ENCODE measurements at regions not wholly inside any gene's neighbourhood (a gene's known extent, or its start where the extent isn't known, plus 50 kb on each side); places are given as distances from the start of the nearest gene placed in this dataset.

- no peak for TF ChIP-seq CTCF (IDR thresholded peaks at IDR 0.05; ENCODE audit: low read depth, low read length)
- Histone ChIP-seq H3K9me3 (no peaks in the 10 kb centered on the region), H3K36me3 (no peaks in the 10 kb centered on the region), H3K4me1 (peaks cover 12% of the 10 kb centered on the region), H3K27me3 (no peaks in the 10 kb centered on the region), H3K4me3 (ENCODE audit: low read depth, low read length) (no peak overlapping the region)
- DNase-seq = no peak
These were observed 457.0 kb upstream of the MYT1L start for GRCh38 chr2:2788076-2788475.

- Histone ChIP-seq H3K36me3 (no peaks in the 10 kb centered on the region), H3K4me1 (peaks cover 12% of the 10 kb centered on the region), H3K4me3 (ENCODE audit: low read depth, low read length) (peak overlapping the region; percentile 38), H3K9me3 (no peaks in the 10 kb centered on the region), H3K27me3 (no peaks in the 10 kb centered on the region)
- TF ChIP-seq CTCF (IDR thresholded peaks at IDR 0.05; ENCODE audit: low read depth, low read length) = no peak
- DNase-seq = peak; percentile 81
These were observed 456.3 kb upstream of the MYT1L start for GRCh38 chr2:2787301-2787907.

GRCh38 chr2:2782007-2782406 lies 450.9 kb upstream of the MYT1L start:
- Histone ChIP-seq H3K9me3 (no peaks in the 10 kb centered on the region), H3K4me3 (ENCODE audit: low read depth, low read length) (no peak overlapping the region), H3K36me3 (no peaks in the 10 kb centered on the region), H3K4me1 (no peaks in the 10 kb centered on the region; the same call in 1 of the 2 replicates), H3K27me3 (no peaks in the 10 kb centered on the region)
- no peak for DNase-seq
- TF ChIP-seq CTCF (IDR thresholded peaks at IDR 0.05; ENCODE audit: low read depth, low read length) = no peak

- no peaks in the 10 kb centered on the region for H3K36me3 ChIP-seq
- H3K4me3 ChIP-seq (ENCODE audit: low read depth, low read length) = no peak overlapping the region
- no peaks in the 10 kb centered on the region for H3K4me1 ChIP-seq
- H3K9me3 ChIP-seq = no peaks in the 10 kb centered on the region
- H3K27me3 ChIP-seq = no peaks in the 10 kb centered on the region
- DNase-seq = no peak
- no peak for TF ChIP-seq CTCF (IDR thresholded peaks at IDR 0.05; ENCODE audit: low read depth, low read length)
These were observed 448.7 kb upstream of the MYT1L start for GRCh38 chr2:2779727-2780126.

- Histone ChIP-seq H3K27me3 (no peaks in the 10 kb centered on the region), H3K36me3 (no peaks in the 10 kb centered on the region), H3K9me3 (no peaks in the 10 kb centered on the region), H3K4me1 (no peaks in the 10 kb centered on the region), H3K4me3 (ENCODE audit: low read depth, low read length) (no peak overlapping the region)
- no peak for TF ChIP-seq CTCF (IDR thresholded peaks at IDR 0.05; ENCODE audit: low read depth, low read length)
- no peak for DNase-seq
These were observed 446.8 kb upstream of the MYT1L start for GRCh38 chr2:2777876-2778275.

- Histone ChIP-seq H3K27me3 (no peaks in the 10 kb centered on the region), H3K4me1 (no peaks in the 10 kb centered on the region), H3K4me3 (ENCODE audit: low read depth, low read length) (no peak overlapping the region), H3K36me3 (no peaks in the 10 kb centered on the region), H3K9me3 (no peaks in the 10 kb centered on the region)
- no peak for TF ChIP-seq CTCF (IDR thresholded peaks at IDR 0.05; ENCODE audit: low read depth, low read length)
- DNase-seq = no peak
These were observed 446.1 kb upstream of the MYT1L start for GRCh38 chr2:2777213-2777612.

Measured in BE2C (cell line).